IMR-90 (cell line): ENCODE measurements at regions not wholly inside any gene's neighbourhood (a gene's known extent, or its start where the extent isn't known, plus 50 kb on each side); places are given as distances from the start of the nearest gene placed in this dataset.
A peak's percentile ranks its signal among the peaks of the same experiment; 100 is the strongest.

ENCODE experiments used
- ATAC-seq: fragments of 200-7000 bp; cut with Tn5 transposase; 2 replicates; pipeline ENCODE4 v1.9.1; 2020; ENCODE audit warnings: low read depth, mild to moderate bottlenecking, moderate library complexity
- BruUV-seq: library from RNA; stranded (reverse); fragments of 400-500 nt; replicated peaks from 2 replicates; lab custom pipeline; 2021; lab: Mats Ljungman, UMichigan
- CTCF ChIA-PET: fragments of 300-600 bp; formaldehyde crosslinking; extraction: SDS; loops from one replicate; lab custom pipeline; 2021; ENCODE audit warnings: antibody characterized with exemption; lab: Yijun Ruan, JAX
- POLR2A ChIA-PET: fragments of 300-600 bp; sonication (Branson Sonifier 250); formaldehyde crosslinking; loops from one replicate; lab custom pipeline; 2022; ENCODE audit warnings: antibody characterized with exemption; ENCODE audit not compliant: unreplicated experiment; lab: Charles Lee
- DNase-seq: peaks from one replicate; pipeline ENCODE4 v3.0.0; 2013
- H2AFZ ChIP-seq: replicated peaks from 2 replicates; pipeline ENCODE3; 2013; ENCODE audit warnings: low read length, mild to moderate bottlenecking; ENCODE audit not compliant: poor library complexity
- H2AK5ac ChIP-seq: 2 replicates; pipeline ENCODE4 v1.6.1; 2013; ENCODE audit warnings: low read depth, low read length, inconsistent platforms
- H2AK9ac ChIP-seq: replicated peaks from 2 replicates; pipeline ENCODE3; 2013; ENCODE audit warnings: mild to moderate bottlenecking, low read depth, low read length, moderate library complexity; ENCODE audit not compliant: poor library complexity
- H2BK120ac ChIP-seq: 2 replicates; pipeline ENCODE4 v1.6.1; 2013; ENCODE audit warnings: low read depth, low read length, inconsistent platforms
- H2BK15ac ChIP-seq: 3 replicates; pipeline ENCODE4 v1.6.1; 2013; ENCODE audit warnings: low read depth, low read length, inconsistent platforms
- H2BK20ac ChIP-seq: 2 replicates; pipeline ENCODE4 v1.6.1; 2013; ENCODE audit warnings: low read depth, mild to moderate bottlenecking, inconsistent platforms, low read length, moderate library complexity
- H2BK5ac ChIP-seq: 2 replicates; pipeline ENCODE4 v1.6.1; 2013; ENCODE audit warnings: mild to moderate bottlenecking, low read depth, low read length, inconsistent platforms; ENCODE audit not compliant: poor library complexity, severe bottlenecking
- H3K14ac ChIP-seq: replicated peaks from 2 replicates; pipeline ENCODE4 v1.6.1; 2013; ENCODE audit warnings: low read depth, low read length, inconsistent platforms
- H3K18ac ChIP-seq: 2 replicates; pipeline ENCODE4 v1.6.1; 2013; ENCODE audit warnings: low read depth, low read length, control low read depth
- H3K23ac ChIP-seq: 2 replicates; pipeline ENCODE4 v1.6.1; 2013; ENCODE audit warnings: low read depth, low read length, inconsistent platforms
- H3K27ac ChIP-seq: 2 replicates; pipeline ENCODE4 v1.5.1; 2013; ENCODE audit warnings: mild to moderate bottlenecking, control low read depth, low read length; ENCODE audit not compliant: insufficient read depth
- H3K27me3 ChIP-seq: 2 replicates; pipeline ENCODE4 v1.6.1; 2013; ENCODE audit warnings: low read length; ENCODE audit not compliant: control insufficient read depth, insufficient read depth
- H3K36me3 ChIP-seq: 2 replicates; pipeline ENCODE4 v1.6.1; 2013; ENCODE audit warnings: low read length, mixed read lengths; ENCODE audit not compliant: control insufficient read depth, insufficient read depth
- H3K4ac ChIP-seq: 2 replicates; pipeline ENCODE4 v1.6.1; 2013; ENCODE audit warnings: low read depth, low read length, inconsistent platforms
- H3K4me1 ChIP-seq: 2 replicates; pipeline ENCODE4 v1.6.1; 2013; ENCODE audit warnings: low read length, mixed read lengths; ENCODE audit not compliant: control insufficient read depth, insufficient read depth
- H3K4me2 ChIP-seq: 2 replicates; pipeline ENCODE4 v1.6.1; 2013; ENCODE audit warnings: low read depth, mild to moderate bottlenecking, control low read depth, low read length, moderate library complexity
- H3K4me3 ChIP-seq: 2 replicates; pipeline ENCODE4 v1.5.1; 2013; ENCODE audit warnings: low read depth, mild to moderate bottlenecking, control low read depth, low read length, moderate library complexity; ENCODE audit not compliant: insufficient read depth
- H3K56ac ChIP-seq: 2 replicates; pipeline ENCODE4 v1.6.1; 2013; ENCODE audit warnings: low read length, inconsistent platforms; ENCODE audit not compliant: insufficient read depth; ENCODE audit errors: extremely low read depth
- H3K79me1 ChIP-seq, 2 experiments: 2 replicates each; pipeline ENCODE4 v1.6.1; 2013; ENCODE audit warnings: low read length in 2 of 2, inconsistent platforms in 1 of 2, low read depth in 1 of 2
- H3K9ac ChIP-seq: 2 replicates; pipeline ENCODE4 v1.6.1; 2013; ENCODE audit warnings: low read depth, low read length, control low read depth
- H3K9me1 ChIP-seq: 2 replicates; pipeline ENCODE4 v1.6.1; 2013; ENCODE audit warnings: low read length, inconsistent platforms; ENCODE audit not compliant: insufficient read depth
- H3K9me3 ChIP-seq: 2 replicates; pipeline ENCODE4 v1.6.1; 2013; ENCODE audit warnings: low read length; ENCODE audit not compliant: control insufficient read depth, insufficient read depth
- H4K20me1 ChIP-seq: 2 replicates; pipeline ENCODE4 v1.6.1; 2013; ENCODE audit warnings: low read length, inconsistent platforms; ENCODE audit not compliant: insufficient read depth
- H4K5ac ChIP-seq: 2 replicates; pipeline ENCODE4 v1.6.1; 2013; ENCODE audit warnings: mild to moderate bottlenecking, low read depth, low read length, control low read depth
- H4K8ac ChIP-seq, 2 experiments: 2 replicates each; pipeline ENCODE4 v1.6.1; 2013; ENCODE audit warnings: low read depth in 2 of 2, low read length in 2 of 2, control low read depth in 1 of 2, inconsistent platforms in 1 of 2
- H4K91ac ChIP-seq: 2 replicates; pipeline ENCODE4 v1.6.1; 2013; ENCODE audit warnings: low read depth, low read length, inconsistent platforms; ENCODE audit not compliant: insufficient read depth
- NFE2L2 ChIP-seq: fragments of 150-350 bp; IDR thresholded peaks from 2 replicates; pipeline ENCODE4 v1.6.1; 2016; ENCODE audit warnings: low read depth, mild to moderate bottlenecking, low read length
- RAD21 ChIP-seq: IDR thresholded peaks from 2 replicates; pipeline ENCODE4 v1.6.1; 2012; ENCODE audit warnings: low read length, improper control_type of control experiment
- WGBS, 2 experiments: methylation state at CpG; one replicate each; pipeline versions ENCODE4 v1.1.5 to v1.1.7; 2013; ENCODE audit warnings: missing lambda C conversion rate in 2 of 2; ENCODE audit not compliant: insufficient read length in 1 of 2; ENCODE audit errors: extremely low coverage in 2 of 2; 5-methylcytosine and 5-hydroxymethylcytosine counted together
- dilution Hi-C: fragments of 300-500 bp; cut with HindIII; formaldehyde crosslinking; loops from one replicate; pipeline ENCODE4 v1.14.3; 2018; ENCODE audit warnings: low sequenced_read_pairs; ENCODE audit not compliant: unreplicated experiment
- in situ Hi-C: fragments of 300-500 bp; cut with MboI; formaldehyde crosslinking; loops from 3 replicates; pipeline ENCODE4 v1.14.3; 2019; ENCODE audit warnings: low sequenced_read_pairs, inconsistent platforms, mixed read lengths
- intact Hi-C: fragments of 100-400 bp; cut with micrococcal nuclease; formaldehyde crosslinking; loops from 2 replicates; pipeline ENCODE4 v1.10.0; 2022

GRCh38 chr3:104596054-104596453 is 770.7 kb upstream of the ALCAM start:
- no peak overlapping the region for H2AFZ ChIP-seq
- ChIA-PET CTCF (interaction anchor here (0.6 to 1.5 kb wide), 6 partner anchors 16 to 811 kb away, joined by 3 to 7 read pairs (median 3); no protein-coding TSS in a partner anchor), POLR2A (no interaction called here)
- H3K9me1 ChIP-seq, result no peaks in the 10 kb centered on the region
- no peak overlapping the region for H3K56ac ChIP-seq
- no peak overlapping the region for H2BK120ac ChIP-seq
- no peak overlapping the region for H3K14ac ChIP-seq
- H3K4me2 ChIP-seq, result no peak overlapping the region
- BruUV-seq, result no TSS peak
- H3K23ac ChIP-seq, result no peak overlapping the region
- no peak overlapping the region for H2BK5ac ChIP-seq
- no peak overlapping the region for H3K4me3 ChIP-seq
- no peak overlapping the region for H2AK5ac ChIP-seq
- no peaks in the 10 kb centered on the region for H3K4me1 ChIP-seq
- no CpG with 5 or more reads among the region's 2 CpGs for WGBS, 2 experiments
- H2BK20ac ChIP-seq, result no peak overlapping the region
- peak; percentile 28 for DNase-seq
- H3K36me3 ChIP-seq, result no peaks in the 10 kb centered on the region
- dilution Hi-C loops, result no loop called here
- no peak for TF ChIP-seq RAD21
- no peak for TF ChIP-seq NFE2L2
- no peak overlapping the region for H3K9ac ChIP-seq
- H2AK9ac ChIP-seq, result no peak overlapping the region
- no peak overlapping the region for H2BK15ac ChIP-seq
- intact Hi-C loops, result loop anchor here (2.0 to 5.0 kb wide), 2 partner anchors 324 to 771 kb away; partner anchors contain the start of gene ALCAM
- no peak overlapping the region for H3K4ac ChIP-seq
- H4K91ac ChIP-seq, result no peak overlapping the region
- no peak overlapping the region for H4K5ac ChIP-seq
- no peaks in the 10 kb centered on the region for H3K27me3 ChIP-seq
- in situ Hi-C loops, result no loop called here
- peak; percentile 61 for ATAC-seq
- H4K20me1 ChIP-seq, result no peaks in the 10 kb centered on the region
- no peak overlapping the region for H3K18ac ChIP-seq
- H3K9me3 ChIP-seq, result no peaks in the 10 kb centered on the region
- H4K8ac ChIP-seq, result no peak overlapping the region
- no peak overlapping the region for H3K27ac ChIP-seq
- no peaks in the 10 kb centered on the region for H3K79me1 ChIP-seq
